ENCODE measurements at regions not wholly inside any gene's neighbourhood (a gene's known extent, or its start where the extent isn't known, plus 50 kb on each side); places are given as distances from the start of the nearest gene placed in this dataset.

DNA sequence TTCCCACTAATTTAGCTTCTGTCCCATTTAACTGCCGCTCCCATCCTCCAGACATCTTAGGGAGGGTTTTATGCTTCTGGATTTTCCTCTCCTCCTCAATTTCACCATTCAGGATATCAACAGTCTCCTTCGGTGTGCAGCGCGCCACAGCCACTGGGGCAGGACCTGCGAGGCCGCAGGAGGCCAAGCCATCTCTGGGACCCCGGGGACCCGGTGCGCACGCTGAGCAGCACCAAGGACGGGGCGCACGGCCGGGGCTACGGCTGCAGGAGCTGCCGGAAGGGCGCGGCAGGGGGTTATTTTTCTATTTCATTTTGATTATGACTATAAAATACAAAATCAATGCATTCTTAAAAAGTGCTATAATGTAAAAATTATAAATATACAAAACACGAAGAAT is 1238.4 kb upstream of the NCAM2 start:
- no peak for TF ChIP-seq FOXM1 (IDR thresholded peaks at IDR 0.05; ENCODE audit: borderline replicate concordance, low read depth)
- no peak for TF ChIP-seq NFIC (IDR thresholded peaks at IDR 0.05)
- no peak for TF ChIP-seq ZBTB7A (IDR thresholded peaks at IDR 0.05; ENCODE audit: low read depth)
- TF ChIP-seq TAF1 (IDR thresholded peaks at IDR 0.05; ENCODE audit: low read depth) = no peak
- TF ChIP-seq, protein P1, sequence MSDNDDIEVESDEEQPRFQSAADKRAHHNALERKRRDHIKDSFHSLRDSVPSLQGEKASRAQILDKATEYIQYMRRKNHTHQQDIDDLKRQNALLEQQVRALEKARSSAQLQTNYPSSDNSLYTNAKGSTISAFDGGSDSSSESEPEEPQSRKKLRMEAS (IDR thresholded peaks at IDR 0.05) = no peak
- no peak for TF ChIP-seq RAD21 (IDR thresholded peaks at IDR 0.05; ENCODE audit: low read depth)
- TF ChIP-seq, protein P2, sequence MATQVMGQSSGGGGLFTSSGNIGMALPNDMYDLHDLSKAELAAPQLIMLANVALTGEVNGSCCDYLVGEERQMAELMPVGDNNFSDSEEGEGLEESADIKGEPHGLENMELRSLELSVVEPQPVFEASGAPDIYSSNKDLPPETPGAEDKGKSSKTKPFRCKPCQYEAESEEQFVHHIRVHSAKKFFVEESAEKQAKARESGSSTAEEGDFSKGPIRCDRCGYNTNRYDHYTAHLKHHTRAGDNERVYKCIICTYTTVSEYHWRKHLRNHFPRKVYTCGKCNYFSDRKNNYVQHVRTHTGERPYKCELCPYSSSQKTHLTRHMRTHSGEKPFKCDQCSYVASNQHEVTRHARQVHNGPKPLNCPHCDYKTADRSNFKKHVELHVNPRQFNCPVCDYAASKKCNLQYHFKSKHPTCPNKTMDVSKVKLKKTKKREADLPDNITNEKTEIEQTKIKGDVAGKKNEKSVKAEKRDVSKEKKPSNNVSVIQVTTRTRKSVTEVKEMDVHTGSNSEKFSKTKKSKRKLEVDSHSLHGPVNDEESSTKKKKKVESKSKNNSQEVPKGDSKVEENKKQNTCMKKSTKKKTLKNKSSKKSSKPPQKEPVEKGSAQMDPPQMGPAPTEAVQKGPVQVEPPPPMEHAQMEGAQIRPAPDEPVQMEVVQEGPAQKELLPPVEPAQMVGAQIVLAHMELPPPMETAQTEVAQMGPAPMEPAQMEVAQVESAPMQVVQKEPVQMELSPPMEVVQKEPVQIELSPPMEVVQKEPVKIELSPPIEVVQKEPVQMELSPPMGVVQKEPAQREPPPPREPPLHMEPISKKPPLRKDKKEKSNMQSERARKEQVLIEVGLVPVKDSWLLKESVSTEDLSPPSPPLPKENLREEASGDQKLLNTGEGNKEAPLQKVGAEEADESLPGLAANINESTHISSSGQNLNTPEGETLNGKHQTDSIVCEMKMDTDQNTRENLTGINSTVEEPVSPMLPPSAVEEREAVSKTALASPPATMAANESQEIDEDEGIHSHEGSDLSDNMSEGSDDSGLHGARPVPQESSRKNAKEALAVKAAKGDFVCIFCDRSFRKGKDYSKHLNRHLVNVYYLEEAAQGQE (IDR thresholded peaks at IDR 0.05; ENCODE audit: low read depth) = no peak
- TF ChIP-seq CEBPB (IDR thresholded peaks at IDR 0.05) = no peak
- no peak for TF ChIP-seq TEAD4 (IDR thresholded peaks at IDR 0.05)
- TF ChIP-seq EGR1 (IDR thresholded peaks at IDR 0.05) = no peak
- TF ChIP-seq EP300 (IDR thresholded peaks at IDR 0.05; ENCODE audit: borderline replicate concordance) = no peak
